ENCODE measurements at regions not wholly inside any gene's neighbourhood (a gene's known extent, or its start where the extent isn't known, plus 50 kb on each side); places are given as distances from the start of the nearest gene placed in this dataset.
"Not testable (repeated sequence)": the region's sequence is repeated elsewhere in the genome, so short reads cannot be mapped to it uniquely, and the experiment has no call there.

DNA sequence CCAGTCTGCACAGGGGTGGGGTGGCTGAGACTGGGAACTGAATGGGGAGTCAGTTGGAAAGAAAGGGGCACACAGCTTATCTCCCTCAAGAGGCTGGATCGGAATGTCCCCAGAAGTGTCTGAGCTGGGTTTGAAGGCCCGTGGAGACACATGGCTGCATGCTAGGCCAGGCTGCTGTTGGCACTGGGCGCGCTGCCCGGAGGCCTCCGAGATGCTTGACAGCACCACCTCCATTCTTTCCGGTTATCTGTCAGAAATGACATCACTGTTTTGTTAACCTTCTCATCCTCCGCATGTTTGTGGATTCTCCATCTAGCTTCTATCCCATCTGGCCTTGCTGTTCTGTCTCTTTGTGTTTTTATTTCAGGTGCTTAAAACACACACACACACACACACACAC lies 85.5 kb downstream of the APIP start:
- H3K4me3 ChIP-seq, result no peak overlapping the region

DNA sequence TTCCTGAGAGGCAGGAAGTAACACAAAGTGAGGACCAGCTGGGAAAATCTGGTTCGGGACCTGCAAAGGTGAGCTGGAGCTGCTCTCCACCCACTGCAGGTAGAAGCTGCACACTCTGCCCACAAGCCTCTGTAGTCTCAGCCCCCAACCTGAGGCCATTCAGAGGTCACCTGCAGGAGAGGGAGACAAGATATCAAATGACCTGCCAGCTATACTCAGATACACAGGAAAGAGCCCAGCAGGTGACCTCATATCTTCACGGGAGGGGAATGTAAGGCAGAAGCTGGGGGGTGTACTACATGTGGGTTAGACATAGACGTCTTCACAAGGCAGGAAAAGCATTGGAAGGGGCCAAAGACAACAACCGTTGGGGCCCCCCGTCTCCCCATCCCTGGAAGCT lies 86.1 kb downstream of the APIP start:
- H3K4me1 ChIP-seq, result no peaks in the 10 kb centered on the region
- in situ Hi-C loops (cut with MboI; ENCODE audit: low sequenced_read_pairs), result no loop called here
- no peak for DNase-seq (ENCODE audit: low spot score in 2 of 2)

More for the DNA sequence above, 85.5 kb downstream of the APIP start:
- DNase-seq (ENCODE audit: low spot score in 2 of 2), result no peak
- Histone ChIP-seq H3K9me3 (no peaks in the 10 kb centered on the region), H3K36me3 (replicated peaks) (no peaks in the 10 kb centered on the region), H3K4me1 (no peaks in the 10 kb centered on the region), H3K27me3 (ENCODE audit: low read depth) (no peaks in the 10 kb centered on the region)
- in situ Hi-C loops (cut with MboI; ENCODE audit: low sequenced_read_pairs), result no loop called here

DNA sequence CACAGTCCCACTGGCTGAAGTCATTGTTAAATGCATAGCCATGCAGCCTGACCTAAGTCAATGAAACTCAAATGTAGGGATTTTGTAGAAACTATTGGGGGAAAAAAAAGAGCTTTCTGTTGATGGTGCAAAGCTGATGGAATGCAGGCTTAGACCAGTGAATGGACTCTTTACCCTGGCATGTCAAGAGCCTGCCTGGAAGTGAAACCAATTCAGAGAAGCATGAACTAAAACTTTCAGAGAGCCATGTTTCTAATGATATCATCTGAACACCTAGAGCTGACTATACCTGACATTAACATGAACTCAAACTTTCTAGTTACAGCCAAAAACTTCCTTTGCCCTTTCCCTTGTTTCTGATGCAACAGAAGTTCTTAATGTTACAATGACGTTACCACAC lies 89.0 kb downstream of the APIP start:
- H3K27me3 ChIP-seq (ENCODE audit: low read depth), result no peaks in the 10 kb centered on the region
- no peak for DNase-seq (ENCODE audit: low spot score in 2 of 2)
- in situ Hi-C loops (cut with MboI; ENCODE audit: low sequenced_read_pairs), result no loop called here
- H3K4me1 ChIP-seq, result no peaks in the 10 kb centered on the region
- no peaks in the 10 kb centered on the region for H3K36me3 ChIP-seq (replicated peaks)
- no peak overlapping the region for H3K4me3 ChIP-seq
- H3K9me3 ChIP-seq, result no peaks in the 10 kb centered on the region

More for the DNA sequence above, 86.1 kb downstream of the APIP start:
- no peak overlapping the region for H3K4me3 ChIP-seq
- no peaks in the 10 kb centered on the region for H3K36me3 ChIP-seq (replicated peaks)
- H3K9me3 ChIP-seq, result no peaks in the 10 kb centered on the region
- no peaks in the 10 kb centered on the region for H3K27me3 ChIP-seq (ENCODE audit: low read depth)

DNA sequence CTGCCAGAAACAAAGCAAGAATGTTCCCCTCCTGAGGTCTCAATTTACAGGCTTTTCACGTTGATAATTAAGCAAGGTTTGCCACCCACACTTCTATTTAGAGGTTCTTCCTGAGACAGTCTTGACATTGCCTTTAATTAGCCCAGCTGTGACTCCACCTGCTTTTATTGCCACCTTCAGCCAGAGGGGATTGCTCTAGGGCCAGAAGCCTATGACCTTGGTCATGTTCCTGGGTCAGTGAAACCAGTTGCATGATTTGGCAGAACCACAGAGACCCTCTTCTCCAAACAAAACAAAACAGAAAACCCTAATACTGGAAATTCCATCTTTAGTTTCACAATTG lies 89.8 kb downstream of the APIP start:
- H3K4me3 ChIP-seq, result no peak overlapping the region
- H3K9me3 ChIP-seq, result no peaks in the 10 kb centered on the region
- in situ Hi-C loops (cut with MboI; ENCODE audit: low sequenced_read_pairs), result no loop called here
- no peaks in the 10 kb centered on the region for H3K27me3 ChIP-seq (ENCODE audit: low read depth)
- no peak for DNase-seq (ENCODE audit: low spot score in 2 of 2)
- H3K36me3 ChIP-seq (replicated peaks), result no peaks in the 10 kb centered on the region
- no peaks in the 10 kb centered on the region for H3K4me1 ChIP-seq

DNA sequence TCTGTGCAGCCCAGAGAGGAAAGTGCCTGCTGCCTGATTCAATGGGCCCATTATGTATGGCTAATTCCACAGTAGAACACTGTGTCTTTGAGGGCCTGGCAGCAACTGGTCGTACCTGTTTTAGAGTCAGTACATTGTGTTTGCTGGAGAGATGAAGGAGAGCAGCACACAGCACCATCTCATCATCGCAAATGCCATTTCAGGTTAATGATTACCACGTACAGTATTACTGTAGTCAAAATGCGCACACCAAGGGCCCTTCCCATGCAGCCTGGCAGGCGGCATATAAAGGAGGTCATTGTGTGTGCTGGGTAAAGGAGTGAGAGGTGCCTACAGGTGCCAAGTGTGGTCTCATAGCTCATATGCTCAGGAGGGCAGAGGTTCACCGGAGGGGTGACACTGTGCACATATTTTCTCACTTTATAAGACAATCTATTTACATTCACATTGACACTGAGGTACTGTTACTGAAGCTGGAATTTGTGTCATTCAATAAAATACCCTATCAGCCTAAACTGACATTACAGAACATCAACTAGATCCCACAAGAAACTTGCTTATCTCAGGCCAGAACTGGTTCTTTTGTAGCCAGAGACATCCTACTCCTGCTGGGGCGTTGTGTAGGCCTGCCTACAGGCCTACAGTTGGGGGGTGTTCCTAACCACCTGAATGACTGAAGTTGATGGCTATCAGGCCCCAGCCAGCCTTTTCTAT lies 90.4 kb downstream of the APIP start:
- Histone ChIP-seq H3K9me3 (no peaks in the 10 kb centered on the region), H3K4me1 (no peaks in the 10 kb centered on the region), H3K36me3 (replicated peaks) (no peaks in the 10 kb centered on the region), H3K27me3 (ENCODE audit: low read depth) (no peaks in the 10 kb centered on the region), H3K4me3 (no peak overlapping the region)
- DNase-seq (ENCODE audit: low spot score in 2 of 2), result no peak
- in situ Hi-C loops (cut with MboI; ENCODE audit: low sequenced_read_pairs), result no loop called here

DNA sequence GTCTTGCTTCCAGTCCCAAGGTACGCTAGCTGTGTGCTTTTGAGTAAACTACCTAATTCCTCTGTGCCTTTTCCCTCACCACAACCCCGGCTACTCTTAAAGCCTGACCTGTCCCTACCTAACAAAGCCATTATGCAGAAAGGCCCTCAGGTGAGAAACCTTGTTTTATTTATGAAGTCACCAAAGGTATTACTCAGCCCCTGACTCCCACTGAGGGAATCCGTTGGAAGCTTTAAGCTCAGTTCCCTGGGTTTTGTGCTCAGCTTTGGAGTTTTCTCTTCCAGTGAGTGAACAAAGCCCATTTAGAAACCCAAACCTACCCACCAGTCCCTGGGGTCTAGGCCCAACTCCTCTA lies 90.9 kb downstream of the APIP start:
- no peaks in the 10 kb centered on the region for H3K4me1 ChIP-seq
- H3K36me3 ChIP-seq (replicated peaks), result no peaks in the 10 kb centered on the region
- H3K4me3 ChIP-seq, result no peak overlapping the region
- in situ Hi-C loops (cut with MboI; ENCODE audit: low sequenced_read_pairs), result no loop called here
- DNase-seq (ENCODE audit: low spot score in 2 of 2), result no peak
- H3K27me3 ChIP-seq (ENCODE audit: low read depth), result no peaks in the 10 kb centered on the region
- no peaks in the 10 kb centered on the region for H3K9me3 ChIP-seq

DNA sequence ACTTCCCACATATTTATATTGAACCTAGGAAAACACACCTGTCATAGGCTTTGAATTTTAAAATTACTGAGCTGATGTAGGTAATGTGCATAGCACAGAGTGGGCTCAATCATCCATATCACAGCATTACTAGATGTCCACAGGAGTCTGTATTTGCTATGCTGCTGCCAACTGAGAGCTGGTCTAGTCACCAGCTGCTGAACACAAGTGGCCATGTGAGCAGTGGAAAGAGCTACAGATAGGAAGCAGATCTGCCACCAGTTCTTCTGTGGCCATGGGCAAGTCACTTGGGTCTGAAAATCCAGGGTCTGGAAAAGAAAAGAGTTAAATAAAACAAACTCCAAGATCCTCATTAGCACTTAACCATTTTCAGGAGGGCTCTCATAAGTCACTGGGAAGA lies 91.8 kb downstream of the APIP start:
- Histone ChIP-seq H3K4me3 (no peak overlapping the region), H3K36me3 (replicated peaks) (no peaks in the 10 kb centered on the region), H3K9me3 (no peaks in the 10 kb centered on the region), H3K4me1 (no peaks in the 10 kb centered on the region), H3K27me3 (ENCODE audit: low read depth) (no peaks in the 10 kb centered on the region)
- no peak for DNase-seq (ENCODE audit: low spot score in 2 of 2)
- in situ Hi-C loops (cut with MboI; ENCODE audit: low sequenced_read_pairs), result no loop called here

DNA sequence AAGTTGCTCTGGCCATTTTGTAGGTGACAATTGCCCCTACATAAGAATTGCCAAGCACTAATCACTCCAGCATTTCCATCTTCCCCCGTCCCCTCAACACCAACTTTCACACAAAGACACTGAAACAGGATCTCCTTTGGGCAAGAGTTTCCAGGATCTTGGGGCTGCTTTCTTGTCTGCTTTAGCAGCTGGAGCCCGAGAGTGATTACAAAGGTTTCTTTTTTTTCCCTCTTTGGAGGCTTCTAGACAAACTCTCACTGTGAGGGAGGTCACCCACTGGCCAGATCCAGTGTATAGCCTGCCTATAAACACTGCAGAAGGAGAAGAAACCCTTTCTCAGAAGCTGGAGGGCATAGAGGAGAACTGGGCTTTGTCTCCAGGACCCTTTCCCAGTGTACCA lies 92.5 kb downstream of the APIP start:
- no peak for DNase-seq (ENCODE audit: low spot score in 2 of 2)
- in situ Hi-C loops (cut with MboI; ENCODE audit: low sequenced_read_pairs), result no loop called here
- Histone ChIP-seq H3K36me3 (replicated peaks) (no peaks in the 10 kb centered on the region), H3K4me3 (no peak overlapping the region), H3K27me3 (ENCODE audit: low read depth) (no peaks in the 10 kb centered on the region), H3K4me1 (no peaks in the 10 kb centered on the region), H3K9me3 (no peaks in the 10 kb centered on the region)

DNA sequence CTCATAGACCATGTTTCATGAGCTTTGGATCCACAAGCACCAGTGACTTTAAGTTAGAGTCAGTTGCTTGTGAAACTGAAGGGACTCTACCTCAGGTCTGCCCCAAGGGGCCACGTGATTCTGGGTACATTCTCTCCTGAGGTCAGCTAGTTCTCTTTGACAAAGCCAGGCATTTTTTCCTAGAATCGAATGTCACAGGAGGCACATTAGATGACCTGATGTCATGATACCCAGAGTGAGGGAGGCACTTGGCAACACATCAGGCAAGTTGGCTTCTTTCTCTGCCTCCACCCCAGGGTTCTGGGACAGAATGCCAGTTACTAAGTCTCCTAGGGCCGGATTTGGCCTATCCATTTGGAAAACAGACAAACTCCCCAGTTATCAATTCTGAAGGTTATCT lies 93.0 kb downstream of the APIP start:
- in situ Hi-C loops (cut with MboI; ENCODE audit: low sequenced_read_pairs), result no loop called here
- H3K4me3 ChIP-seq, result no peak overlapping the region

DNA sequence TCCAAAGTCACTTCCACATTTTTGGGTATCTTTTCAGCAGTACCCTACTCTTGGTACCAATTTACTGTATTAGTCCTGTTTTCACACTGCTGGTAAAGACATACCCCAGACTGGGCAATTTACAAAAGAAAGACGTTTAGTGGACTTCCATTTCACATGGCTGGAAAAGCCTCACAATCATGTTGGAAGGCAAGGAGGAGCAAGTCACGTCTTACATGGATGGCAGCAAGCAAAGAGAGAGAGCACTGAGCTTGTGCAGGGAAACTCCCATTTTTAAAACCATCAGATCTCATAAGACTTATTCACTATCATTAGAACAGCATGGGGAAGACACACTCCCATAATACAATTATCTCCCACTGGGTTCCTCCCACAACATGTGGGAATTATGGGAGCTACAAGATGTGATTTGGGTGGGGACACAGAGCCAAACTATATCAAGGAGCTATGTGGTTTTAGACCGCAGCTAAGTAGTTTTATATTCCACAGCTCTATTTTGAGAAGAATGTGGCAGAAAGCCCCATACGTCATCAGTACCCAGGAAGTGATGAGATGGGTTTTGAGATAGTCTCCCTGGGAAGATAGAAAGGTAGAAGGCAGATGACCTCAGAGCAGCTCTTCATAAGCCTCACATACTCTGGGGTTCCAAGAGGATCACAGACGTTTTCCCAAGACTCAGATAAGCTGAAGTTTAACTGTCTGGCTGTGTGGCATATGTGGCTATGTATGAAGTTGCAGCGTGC lies 96.3 kb downstream of the APIP start:
- H3K9me3 ChIP-seq, result no peaks in the 10 kb centered on the region
- H3K4me3 ChIP-seq, result no peak overlapping the region
- H3K27me3 ChIP-seq (ENCODE audit: low read depth), result no peaks in the 10 kb centered on the region
- H3K36me3 ChIP-seq (replicated peaks), result no peaks in the 10 kb centered on the region
- H3K4me1 ChIP-seq, result no peaks in the 10 kb centered on the region
- DNase-seq (ENCODE audit: low spot score in 2 of 2), result no peak
- in situ Hi-C loops (cut with MboI; ENCODE audit: low sequenced_read_pairs), result no loop called here

More for the DNA sequence above, 93.0 kb downstream of the APIP start:
- Histone ChIP-seq H3K36me3 (replicated peaks) (no peaks in the 10 kb centered on the region), H3K4me1 (no peaks in the 10 kb centered on the region), H3K9me3 (no peaks in the 10 kb centered on the region), H3K27me3 (ENCODE audit: low read depth) (no peaks in the 10 kb centered on the region)
- no peak for DNase-seq (ENCODE audit: low spot score in 2 of 2)

DNA sequence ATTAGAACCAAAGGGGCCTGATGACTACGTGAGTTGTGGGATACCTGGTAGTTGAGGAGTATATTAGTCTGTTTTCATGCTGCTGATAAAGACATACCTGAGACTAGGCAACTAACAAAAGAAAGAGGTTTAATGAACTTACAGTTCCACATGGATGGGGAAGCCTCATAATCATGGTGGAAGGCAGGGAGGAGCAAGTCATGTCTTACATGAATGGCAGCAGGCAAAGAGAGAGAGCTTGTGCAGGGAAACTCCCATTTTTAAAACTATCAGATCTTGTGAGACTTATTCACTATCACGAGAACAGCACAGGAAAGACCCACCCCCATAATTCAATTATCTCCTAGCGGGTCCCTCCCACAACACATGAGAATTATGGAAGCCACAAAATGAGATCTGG lies 98.4 kb downstream of the APIP start:
- H3K4me3 ChIP-seq; H3K4me1 ChIP-seq; in situ Hi-C loops (cut with MboI; ENCODE audit: low sequenced_read_pairs); H3K36me3 ChIP-seq (replicated peaks); DNase-seq (ENCODE audit: low spot score in 2 of 2); H3K9me3 ChIP-seq; H3K27me3 ChIP-seq (ENCODE audit: low read depth): not testable (repeated sequence)

DNA sequence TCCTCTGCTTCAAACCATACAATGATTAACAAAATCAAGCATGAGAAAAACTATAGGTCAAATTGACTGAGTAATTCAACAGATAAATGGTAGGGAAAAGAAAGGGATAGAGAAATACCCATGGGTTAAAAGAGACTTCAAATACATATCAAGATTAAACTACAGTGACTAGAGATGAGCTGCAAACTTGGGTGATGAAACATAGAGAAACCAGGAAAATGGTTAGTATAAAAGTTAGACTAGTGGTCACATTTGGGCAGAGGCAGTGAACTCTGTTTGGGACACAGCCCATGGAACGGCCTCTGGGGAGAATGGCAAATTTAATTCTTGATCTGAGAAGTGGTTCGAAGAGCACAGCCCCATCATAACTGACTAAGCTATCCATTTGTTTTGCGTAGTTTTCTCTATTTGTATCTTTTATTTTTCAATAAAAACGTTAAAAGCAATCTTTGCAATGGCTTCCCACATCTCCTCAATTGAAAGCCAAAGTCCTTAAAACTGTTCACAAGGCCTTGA lies 99.4 kb downstream of the APIP start:
- Histone ChIP-seq H3K9me3 (no peaks in the 10 kb centered on the region; the same call in 1 of the 2 replicates), H3K36me3 (replicated peaks) (no peaks in the 10 kb centered on the region), H3K4me3 (no peak overlapping the region), H3K4me1 (no peaks in the 10 kb centered on the region), H3K27me3 (ENCODE audit: low read depth) (no peaks in the 10 kb centered on the region)
- in situ Hi-C loops (cut with MboI; ENCODE audit: low sequenced_read_pairs), result no loop called here
- no peak for DNase-seq (ENCODE audit: low spot score in 2 of 2)

DNA sequence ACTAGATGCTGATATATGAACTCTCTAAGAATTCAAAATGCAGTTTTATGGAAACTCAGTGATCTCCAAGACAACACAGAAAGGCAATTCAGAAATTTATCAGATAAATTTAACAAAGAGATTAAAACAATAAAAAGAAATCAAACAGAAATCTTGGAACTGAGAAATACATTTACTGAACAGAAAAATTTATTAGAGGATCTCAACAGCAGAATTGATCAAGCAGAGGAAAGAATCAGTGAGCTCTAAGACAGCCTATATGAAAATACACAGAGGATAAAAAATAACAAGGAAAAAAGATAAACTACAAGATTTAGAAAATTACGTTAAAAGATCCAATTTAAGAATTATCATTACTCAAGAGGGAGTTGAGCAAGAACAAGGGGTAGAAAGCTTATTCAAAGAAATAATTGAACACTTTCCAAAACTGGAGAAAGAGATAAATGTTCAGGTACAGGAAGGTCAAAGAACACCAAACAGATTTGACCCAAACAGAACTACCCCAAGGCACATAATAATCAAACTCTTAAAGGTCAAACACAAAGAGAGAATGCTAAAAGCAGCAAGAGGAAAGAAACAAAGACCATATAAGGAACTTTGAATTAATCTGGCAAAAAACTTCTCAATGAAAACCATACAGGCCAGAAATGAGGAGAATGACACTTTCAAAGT lies 103.1 kb downstream of the APIP start:
- in situ Hi-C loops (cut with MboI; ENCODE audit: low sequenced_read_pairs), result no loop called here
- Histone ChIP-seq H3K27me3 (ENCODE audit: low read depth) (no peaks in the 10 kb centered on the region), H3K9me3 (no peaks in the 10 kb centered on the region; the same call in 1 of the 2 replicates), H3K4me3 (no peak overlapping the region), H3K4me1 (no peaks in the 10 kb centered on the region), H3K36me3 (replicated peaks) (no peaks in the 10 kb centered on the region)
- DNase-seq (ENCODE audit: low spot score in 2 of 2), result no peak

DNA sequence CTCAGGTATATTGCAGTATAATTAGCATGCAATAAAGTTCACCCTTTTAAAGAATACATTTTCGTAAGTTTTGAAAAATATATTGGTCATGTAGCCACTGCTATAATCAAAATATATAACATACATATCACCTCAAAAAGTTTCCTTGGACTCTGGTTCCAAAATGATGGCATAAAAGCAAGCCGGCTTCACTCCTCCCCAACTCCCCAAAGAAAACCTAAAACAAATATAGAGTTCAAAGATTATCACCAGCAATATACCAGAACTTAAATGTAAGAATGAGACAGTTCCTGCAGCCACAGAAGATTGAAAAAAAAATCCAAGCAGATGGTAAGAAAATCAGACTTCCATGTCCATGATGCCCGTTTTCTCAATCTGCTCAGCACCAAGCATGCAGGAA lies 104.3 kb downstream of the APIP start:
- Histone ChIP-seq H3K9me3 (no peaks in the 10 kb centered on the region; the same call in 1 of the 2 replicates), H3K27me3 (ENCODE audit: low read depth) (no peaks in the 10 kb centered on the region), H3K4me3 (no peak overlapping the region), H3K4me1 (no peaks in the 10 kb centered on the region), H3K36me3 (replicated peaks) (no peaks in the 10 kb centered on the region)
- DNase-seq (ENCODE audit: low spot score in 2 of 2), result no peak
- in situ Hi-C loops (cut with MboI; ENCODE audit: low sequenced_read_pairs), result no loop called here
